HG03097 (cell line): ENCODE measurements at regions not wholly inside any gene's neighbourhood (a gene's known extent, or its start where the extent isn't known, plus 50 kb on each side); places are given as distances from the start of the nearest gene placed in this dataset.

ENCODE experiments used
- ATAC-seq: cut with Tn5 transposase; IDR thresholded peaks from one replicate; pipeline ENCODE4 v1.9.1; 2021; ENCODE audit not compliant: unreplicated experiment, low FRiP score

DNA sequence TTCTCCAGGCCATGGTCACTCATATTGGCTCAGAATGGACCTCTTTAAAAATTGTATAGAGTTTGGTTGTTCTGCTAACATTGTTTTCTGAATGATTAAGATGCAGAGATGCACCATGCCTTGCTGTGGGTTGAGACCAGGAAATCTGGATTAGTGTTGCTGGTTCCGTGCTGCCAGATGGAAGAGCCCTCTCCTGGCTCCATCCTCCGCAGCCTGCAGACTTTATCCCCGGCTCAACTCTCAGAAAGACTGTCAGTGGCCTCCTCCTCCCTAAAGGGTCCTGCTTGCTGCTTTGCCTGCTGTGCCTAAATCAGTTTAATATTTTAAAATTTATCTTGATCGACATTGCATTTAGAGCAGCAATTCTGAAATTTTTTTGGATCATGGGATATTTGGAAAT is 196.7 kb downstream of the TENT4A start:
- ATAC-seq, result no peak

GRCh38 chr5:6910950-6911349 is 197.7 kb downstream of the TENT4A start:
- no peak for ATAC-seq

DNA sequence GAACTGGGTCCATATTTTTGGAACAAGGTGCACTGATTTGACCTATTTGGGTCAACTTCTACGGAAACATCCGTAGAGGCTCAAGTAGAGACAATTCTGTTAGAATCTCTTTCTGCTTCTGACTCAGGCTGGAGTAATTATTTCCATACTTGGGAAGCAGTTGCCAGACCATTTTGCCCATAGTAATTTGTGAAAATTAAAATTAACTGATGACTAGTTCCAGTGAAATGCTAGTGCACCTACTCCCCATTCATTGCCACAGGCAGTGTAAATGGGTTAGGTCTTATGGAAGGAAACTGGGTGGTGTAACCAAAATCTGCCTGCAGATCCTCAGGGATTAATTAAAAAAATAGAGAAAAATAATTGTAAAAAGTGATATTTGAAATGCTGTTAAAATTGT is 201.1 kb downstream of the TENT4A start:
- ATAC-seq, result no peak

GRCh38 chr5:6915574-6915973 is 202.3 kb downstream of the TENT4A start:
- ATAC-seq, result no peak

DNA sequence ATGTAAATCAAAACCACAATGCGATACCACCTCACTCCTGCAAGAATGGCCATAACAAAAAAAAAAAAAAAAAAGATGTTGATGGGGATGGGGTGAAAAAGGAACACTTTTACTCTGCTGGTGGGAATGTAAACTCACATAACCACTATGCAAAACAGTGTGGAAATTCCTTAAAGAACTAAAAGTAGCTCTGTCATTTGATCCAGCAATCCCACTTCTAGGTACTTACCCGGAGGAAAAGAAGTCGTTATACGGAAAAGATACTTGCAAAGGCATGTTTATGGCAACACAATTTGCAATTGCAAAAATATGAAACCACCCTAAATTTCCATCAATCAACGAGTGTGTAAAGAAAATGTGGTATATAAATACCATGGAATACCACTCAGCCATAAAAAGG is 205.0 kb downstream of the TENT4A start:
- ATAC-seq, result no peak

DNA sequence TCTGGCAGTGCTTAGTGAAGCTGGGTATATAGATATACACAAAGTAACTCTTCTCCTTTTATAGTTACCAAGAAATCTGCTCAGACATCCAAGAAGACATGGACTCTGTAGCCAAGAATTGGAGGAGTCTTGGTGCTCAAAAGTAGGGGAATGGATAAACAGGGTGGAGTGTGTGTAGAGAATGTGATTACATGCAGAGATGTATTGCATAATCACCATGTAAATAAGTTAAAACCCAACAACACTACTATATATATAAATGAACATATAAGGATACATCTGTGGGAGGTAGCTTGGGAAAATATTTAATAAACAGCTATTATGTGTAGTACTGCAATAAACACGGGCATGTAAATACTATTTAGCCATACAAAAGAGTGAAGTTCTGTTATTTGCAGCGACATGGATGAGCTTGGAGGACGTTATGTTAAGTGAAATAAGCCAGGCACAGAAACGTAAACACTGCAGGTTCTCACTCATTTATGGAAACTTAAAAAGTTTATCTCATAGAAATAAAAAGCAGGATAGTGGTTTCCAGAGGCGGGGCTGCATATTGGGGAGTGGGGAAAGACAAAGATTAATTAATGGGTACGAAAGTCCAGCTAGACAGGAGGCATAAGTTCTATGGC is 207.5 kb downstream of the TENT4A start:
- ATAC-seq, result no peak

GRCh38 chr5:6926491-6927038 is 213.3 kb downstream of the TENT4A start:
- no peak for ATAC-seq

GRCh38 chr5:6936031-6936430 is 222.8 kb downstream of the TENT4A start:
- ATAC-seq, result no peak

DNA sequence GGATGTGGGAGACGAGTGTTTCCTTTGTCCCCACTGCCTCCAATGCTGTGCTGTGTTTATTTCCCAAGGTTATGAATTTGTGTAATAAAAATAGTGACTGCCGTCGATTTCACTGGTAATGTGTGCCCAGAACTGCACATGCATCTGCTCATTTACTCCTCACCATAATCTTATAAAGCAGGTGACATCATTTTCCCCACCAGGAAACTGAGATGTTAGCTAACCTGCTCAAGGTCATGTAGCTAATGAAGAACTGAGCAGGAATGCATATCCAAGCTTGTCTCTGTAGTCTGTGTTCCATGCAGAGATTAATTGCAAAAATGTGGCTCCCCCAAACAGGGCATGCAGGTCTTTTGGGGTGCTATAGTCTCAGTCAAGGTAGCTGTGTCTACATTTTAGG is 224.4 kb downstream of the TENT4A start:
- no peak for ATAC-seq

DNA sequence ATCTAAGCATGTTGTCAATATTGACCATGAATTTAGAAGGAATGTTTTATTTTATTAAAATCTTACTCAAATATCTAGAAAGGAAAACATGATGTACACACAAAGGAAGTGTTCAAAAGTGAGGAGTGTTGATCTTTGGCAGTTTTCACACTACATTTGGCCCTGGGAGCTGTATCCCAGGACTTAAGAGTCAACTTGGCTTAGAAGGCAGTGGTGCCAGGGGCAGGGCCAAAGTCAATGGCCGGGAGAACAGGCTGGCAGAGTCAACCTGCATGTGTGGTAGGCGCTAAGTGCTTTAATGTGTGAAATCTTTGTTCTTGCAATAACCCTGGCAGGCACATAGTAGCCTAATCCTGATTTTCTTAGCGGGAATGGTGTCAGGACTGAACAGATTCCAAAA is 228.4 kb downstream of the TENT4A start:
- ATAC-seq, result no peak

DNA sequence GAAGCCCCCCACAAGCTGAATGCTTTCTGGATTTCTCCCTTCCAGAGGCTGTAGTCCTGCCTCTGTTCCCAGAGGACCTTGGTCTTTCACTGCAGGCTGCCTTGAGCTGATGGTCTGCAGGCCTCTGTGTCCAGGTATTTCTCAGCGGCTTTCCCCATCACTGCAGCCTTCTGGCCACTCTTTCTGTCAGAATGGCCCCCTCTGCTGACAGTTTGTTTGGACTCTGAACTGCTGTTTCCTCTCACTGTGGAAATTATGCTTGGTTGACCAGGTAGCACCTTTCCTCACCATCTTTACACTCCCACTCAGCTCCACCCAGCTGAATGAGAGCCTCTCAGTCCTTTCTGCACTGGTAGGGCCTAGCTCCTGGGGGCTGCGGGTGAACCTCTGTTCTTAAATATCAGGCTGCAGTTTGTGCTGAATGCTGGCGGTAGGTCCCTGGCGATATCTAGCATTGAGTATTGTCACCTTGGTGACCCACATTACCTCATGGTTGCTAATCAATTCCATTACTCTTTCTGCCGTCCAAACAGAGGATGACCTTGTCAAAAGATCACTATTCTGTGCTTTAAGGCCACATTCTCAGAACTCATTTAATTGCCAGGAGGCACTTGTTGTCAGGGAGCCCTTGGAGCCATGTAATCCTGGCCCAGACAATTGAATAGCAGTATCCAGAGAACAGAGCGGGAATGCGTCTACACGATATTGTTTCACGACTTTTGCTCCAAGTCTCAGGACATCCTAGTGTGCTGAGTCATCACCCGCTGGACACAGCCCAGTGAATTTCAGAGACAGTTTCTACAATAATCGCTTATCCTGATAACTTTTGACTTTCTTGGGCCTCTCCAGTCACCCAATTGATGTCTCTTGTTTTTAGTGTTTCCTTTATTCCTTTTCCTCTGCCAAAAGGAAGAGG is 230.2 kb downstream of the TENT4A start:
- ATAC-seq, result no peak

GRCh38 chr5:6948562-6948961 is 235.3 kb downstream of the TENT4A start:
- ATAC-seq, result no peak

GRCh38 chr5:6949230-6949629 is 236.0 kb downstream of the TENT4A start:
- ATAC-seq, result no peak

DNA sequence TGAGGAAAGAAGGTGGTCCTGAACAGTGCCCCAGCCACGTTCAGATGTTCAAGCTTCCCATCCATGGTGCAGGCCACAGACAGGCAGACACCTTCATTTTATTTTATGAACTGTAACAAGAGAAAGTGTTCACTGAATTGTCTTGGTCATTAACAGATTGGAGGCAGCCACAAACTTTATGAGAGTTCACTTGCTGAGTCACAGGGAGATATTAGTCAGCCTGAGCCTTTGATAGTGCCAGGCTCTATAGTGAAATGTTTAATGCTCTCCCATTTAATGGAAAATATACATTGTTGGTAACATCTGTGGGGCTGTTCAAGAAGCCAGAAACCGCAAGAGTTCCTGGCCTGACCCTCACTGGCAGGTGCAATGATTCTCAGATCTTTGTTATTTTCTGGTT is 237.0 kb downstream of the TENT4A start:
- ATAC-seq, result no peak

DNA sequence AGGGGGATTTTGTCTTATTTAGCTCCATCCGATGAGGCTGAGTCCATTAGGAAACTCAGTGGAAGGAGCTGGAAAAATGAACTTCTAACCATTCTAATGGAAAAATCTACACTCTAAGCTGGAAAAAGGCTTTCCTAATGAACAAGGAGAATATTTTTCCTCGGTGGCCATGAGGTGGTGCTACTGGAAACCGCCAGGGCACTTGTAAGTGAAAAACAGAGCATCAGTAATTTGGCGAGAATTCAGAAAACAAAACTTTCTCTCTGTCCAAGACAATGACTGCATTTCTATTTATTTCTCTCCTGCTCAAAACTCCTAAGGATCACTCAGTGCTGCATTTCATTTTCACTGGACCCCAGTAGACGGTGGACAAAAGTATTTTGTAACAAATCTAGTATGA is 237.6 kb downstream of the TENT4A start:
- no peak for ATAC-seq

GRCh38 chr5:6961123-6961522 is 247.9 kb downstream of the TENT4A start:
- no peak for ATAC-seq

GRCh38 chr5:6961837-6962635 is 248.8 kb downstream of the TENT4A start:
- no peak for ATAC-seq

- ATAC-seq, result no peak
Observed at GRCh38 chr5:6976971-6977370, 263.7 kb downstream of the TENT4A start.

DNA sequence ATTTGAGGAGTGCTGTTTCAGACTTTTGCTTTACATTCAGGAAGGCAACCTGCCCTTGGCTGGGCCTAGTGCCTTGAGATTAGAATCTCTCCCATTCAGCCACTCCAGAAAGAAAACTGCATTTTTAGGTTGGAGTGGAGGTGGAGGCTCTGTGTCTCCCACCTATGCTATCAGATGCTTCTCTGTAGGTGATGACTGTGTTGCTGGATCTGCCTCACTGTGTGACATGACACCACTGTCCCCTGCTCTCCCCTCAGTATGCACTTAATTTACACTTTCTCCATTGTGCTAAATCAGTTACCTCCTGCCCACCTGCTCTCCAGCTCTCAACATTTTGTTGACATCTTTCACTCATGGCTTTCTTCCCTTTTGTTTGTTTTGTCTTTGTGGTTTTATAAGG is 265.8 kb downstream of the TENT4A start:
- no peak for ATAC-seq

GRCh38 chr5:6989230-6989629 is 276.0 kb downstream of the TENT4A start:
- ATAC-seq, result no peak

GRCh38 chr5:6994097-6994496 is 280.9 kb downstream of the TENT4A start:
- ATAC-seq, result no peak
